Sigmoid colon (tissue), 4 donors: ENCODE measurements at regions not wholly inside any gene's neighbourhood (a gene's known extent, or its start where the extent isn't known, plus 50 kb on each side); places are given as distances from the start of the nearest gene placed in this dataset.

Source experiments
- POLR2AphosphoS5 ChIP-seq, 4 donors: sonication (generic); formaldehyde crosslinking; IDR thresholded peaks; one replicate each; pipeline ENCODE4 v1.6.1; 2017; ENCODE audit warnings: antibody characterized with exemption in 4 of 4
- TF ChIP-seq, protein P1 (sequence below), 4 experiments: fragments of 450-650 bp in 3 of 4; fragments of 200-600 bp in 1 of 4; IDR thresholded peaks; one replicate each; pipeline ENCODE4 v1.5.1; 2016 to 2019; ENCODE audit warnings: antibody characterized with exemption in 4 of 4, mild to moderate bottlenecking in 3 of 4, moderate library complexity in 2 of 4

GRCh38 chr2:149725234-149725633 lies 137.7 kb upstream of the MMADHC start:
- TF ChIP-seq, protein P1, sequence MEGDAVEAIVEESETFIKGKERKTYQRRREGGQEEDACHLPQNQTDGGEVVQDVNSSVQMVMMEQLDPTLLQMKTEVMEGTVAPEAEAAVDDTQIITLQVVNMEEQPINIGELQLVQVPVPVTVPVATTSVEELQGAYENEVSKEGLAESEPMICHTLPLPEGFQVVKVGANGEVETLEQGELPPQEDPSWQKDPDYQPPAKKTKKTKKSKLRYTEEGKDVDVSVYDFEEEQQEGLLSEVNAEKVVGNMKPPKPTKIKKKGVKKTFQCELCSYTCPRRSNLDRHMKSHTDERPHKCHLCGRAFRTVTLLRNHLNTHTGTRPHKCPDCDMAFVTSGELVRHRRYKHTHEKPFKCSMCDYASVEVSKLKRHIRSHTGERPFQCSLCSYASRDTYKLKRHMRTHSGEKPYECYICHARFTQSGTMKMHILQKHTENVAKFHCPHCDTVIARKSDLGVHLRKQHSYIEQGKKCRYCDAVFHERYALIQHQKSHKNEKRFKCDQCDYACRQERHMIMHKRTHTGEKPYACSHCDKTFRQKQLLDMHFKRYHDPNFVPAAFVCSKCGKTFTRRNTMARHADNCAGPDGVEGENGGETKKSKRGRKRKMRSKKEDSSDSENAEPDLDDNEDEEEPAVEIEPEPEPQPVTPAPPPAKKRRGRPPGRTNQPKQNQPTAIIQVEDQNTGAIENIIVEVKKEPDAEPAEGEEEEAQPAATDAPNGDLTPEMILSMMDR (IDR thresholded peaks at IDR 0.05), result no peak
- no peak for TF ChIP-seq POLR2AphosphoS5 (IDR thresholded peaks at IDR 0.05)
